ENCODE measurements at regions not wholly inside any gene's neighbourhood (a gene's known extent, or its start where the extent isn't known, plus 50 kb on each side); places are given as distances from the start of the nearest gene placed in this dataset.

DNA sequence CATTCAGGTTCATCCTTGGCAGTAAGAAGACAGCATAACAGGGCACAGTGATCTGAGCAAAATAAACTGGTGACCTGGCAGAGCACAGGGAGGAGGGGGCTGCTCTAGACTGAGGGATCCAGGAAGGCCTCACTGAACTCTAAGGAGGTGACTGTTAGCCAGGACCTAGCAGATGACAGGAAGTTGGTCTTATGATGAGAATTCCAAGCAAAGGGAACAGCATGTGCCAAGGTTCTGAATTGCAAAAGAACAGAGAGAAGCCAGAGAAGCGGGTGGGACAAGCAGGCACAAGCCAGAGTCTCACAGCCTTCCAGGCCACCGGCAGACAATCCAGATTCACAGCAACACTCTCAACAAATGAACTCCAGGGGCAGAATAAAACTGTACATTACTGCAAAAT lies 152.7 kb upstream of the PTPRM start:
- Histone ChIP-seq H2BK15ac (ENCODE audit: low read depth, low read length) (no peak overlapping the region), H4K5ac (ENCODE audit: insufficient read length, low read depth, low read length) (no peak overlapping the region), H2BK20ac (ENCODE audit: low read depth, low read length, poor library complexity, severe bottlenecking) (no peak overlapping the region), H3K56ac (ENCODE audit: insufficient read length, low read depth, low read length) (no peak overlapping the region), H3T11ph (ENCODE audit: low read length) (no peak overlapping the region), H3K18ac (ENCODE audit: insufficient read length, low read depth, low read length) (no peak overlapping the region), H4K20me1 (ENCODE audit: control insufficient read depth, insufficient read depth, insufficient read length) (no peaks in the 10 kb centered on the region), H2AK5ac (ENCODE audit: insufficient read length, low read length) (no peak overlapping the region), H3K9ac (ENCODE audit: extremely low read depth, insufficient read length, low read length) (no peak overlapping the region), H4K91ac (ENCODE audit: insufficient read length, low read depth, low read length) (no peak overlapping the region), H3K79me1 (ENCODE audit: insufficient read depth, low read depth, low read length, poor library complexity, severe bottlenecking) (no peaks in the 10 kb centered on the region), H4K8ac (replicated peaks; ENCODE audit: insufficient read length, low read depth, low read length) (no peak overlapping the region), H3K27me3 (ENCODE audit: insufficient read depth, low read length) (no peaks in the 10 kb centered on the region), H3K4me1 (ENCODE audit: insufficient read depth, low read length) (peaks cover 4% of the 10 kb centered on the region; the same call in 1 of the 2 replicates), H2BK12ac (ENCODE audit: insufficient read length, low read depth, low read length) (no peak overlapping the region), H3K4ac (ENCODE audit: low read depth, low read length) (no peak overlapping the region), H3K23ac (ENCODE audit: insufficient read length, low read depth, low read length) (no peak overlapping the region), H3K79me2 (ENCODE audit: insufficient read depth, low read length) (no peaks in the 10 kb centered on the region), H3K23me2 (ENCODE audit: insufficient read length, low read depth, low read length, poor library complexity, severe bottlenecking) (no peaks in the 10 kb centered on the region), H2BK5ac (ENCODE audit: insufficient read length, low read length) (no peak overlapping the region), H3K27ac (ENCODE audit: insufficient read length, low read depth, low read length) (no peak overlapping the region), H2AFZ (ENCODE audit: low read length) (no peak overlapping the region), H3K4me2 (ENCODE audit: insufficient read depth, insufficient read length, low read length) (no peak overlapping the region), H2BK120ac (ENCODE audit: low read depth, low read length, poor library complexity, severe bottlenecking) (no peak overlapping the region), H3K9me3 (ENCODE audit: control insufficient read depth, low read depth, low read length) (no peaks in the 10 kb centered on the region), H3K14ac (ENCODE audit: insufficient read depth, low read length) (no peak overlapping the region)
- Mint-ChIP-seq H3K36me3 (ENCODE audit: insufficient read depth in 1 of 3, low read depth in 3 of 3) (peaks cover 0 to 5% (median 0%) of the 10 kb centered on the region in 3 experiments; a peak in 3 of 7 replicates), H3K27ac (no peak overlapping the region; a peak in 1 of 7 replicates), H3K4me1 (peaks cover 12 to 15% of the 10 kb centered on the region in 2 experiments), H3K9me3 (peaks cover 0 to 4% of the 10 kb centered on the region in 2 experiments; a peak in 3 of 5 replicates), H3K4me3 (no peak overlapping the region), H3K27me3 (ENCODE audit: low read depth) (no peaks in the 10 kb centered on the region)
- TF ChIP-seq, protein P1, sequence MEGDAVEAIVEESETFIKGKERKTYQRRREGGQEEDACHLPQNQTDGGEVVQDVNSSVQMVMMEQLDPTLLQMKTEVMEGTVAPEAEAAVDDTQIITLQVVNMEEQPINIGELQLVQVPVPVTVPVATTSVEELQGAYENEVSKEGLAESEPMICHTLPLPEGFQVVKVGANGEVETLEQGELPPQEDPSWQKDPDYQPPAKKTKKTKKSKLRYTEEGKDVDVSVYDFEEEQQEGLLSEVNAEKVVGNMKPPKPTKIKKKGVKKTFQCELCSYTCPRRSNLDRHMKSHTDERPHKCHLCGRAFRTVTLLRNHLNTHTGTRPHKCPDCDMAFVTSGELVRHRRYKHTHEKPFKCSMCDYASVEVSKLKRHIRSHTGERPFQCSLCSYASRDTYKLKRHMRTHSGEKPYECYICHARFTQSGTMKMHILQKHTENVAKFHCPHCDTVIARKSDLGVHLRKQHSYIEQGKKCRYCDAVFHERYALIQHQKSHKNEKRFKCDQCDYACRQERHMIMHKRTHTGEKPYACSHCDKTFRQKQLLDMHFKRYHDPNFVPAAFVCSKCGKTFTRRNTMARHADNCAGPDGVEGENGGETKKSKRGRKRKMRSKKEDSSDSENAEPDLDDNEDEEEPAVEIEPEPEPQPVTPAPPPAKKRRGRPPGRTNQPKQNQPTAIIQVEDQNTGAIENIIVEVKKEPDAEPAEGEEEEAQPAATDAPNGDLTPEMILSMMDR (conservative IDR thresholded peaks at IDR 0.05), result no peak
- DNase-seq, result no peak
- WGBS (ENCODE audit: extremely low coverage, insufficient read length, low lambda C conversion rate), result no CpG with 5 or more reads among the region's 2 CpGs

All from H9 (cell line).